ENCODE measurements at regions not wholly inside any gene's neighbourhood (a gene's known extent, or its start where the extent isn't known, plus 50 kb on each side); places are given as distances from the start of the nearest gene placed in this dataset.

GRCh38 chr3:168653255-168653654, 557.5 kb upstream of the GOLIM4 start:
- no peak for TF ChIP-seq CTCF (IDR thresholded peaks at IDR 0.05; ENCODE audit: control insufficient read depth, insufficient read depth, low read depth, low read length, missing control alignments)
- DNase-seq (ENCODE audit: low read depth) = no peak
- H3K4me3 ChIP-seq (ENCODE audit: control insufficient read depth, low read depth, low read length) = no peak overlapping the region

- no peak overlapping the region for H3K4me3 ChIP-seq (ENCODE audit: control insufficient read depth, low read depth, low read length)
- no peak for TF ChIP-seq CTCF (IDR thresholded peaks at IDR 0.05; ENCODE audit: control insufficient read depth, insufficient read depth, low read depth, low read length, missing control alignments)
- DNase-seq (ENCODE audit: low read depth) = no peak
Observed at GRCh38 chr3:168648321-168648720, 552.6 kb upstream of the GOLIM4 start.

GRCh38 chr3:168647582-168647981, 551.9 kb upstream of the GOLIM4 start:
- no peak for TF ChIP-seq CTCF (IDR thresholded peaks at IDR 0.05; ENCODE audit: control insufficient read depth, insufficient read depth, low read depth, low read length, missing control alignments)
- H3K4me3 ChIP-seq (ENCODE audit: control insufficient read depth, low read depth, low read length) = no peak overlapping the region
- DNase-seq (ENCODE audit: low read depth) = no peak

GRCh38 chr3:168645180-168645579, 549.5 kb upstream of the GOLIM4 start:
- H3K4me3 ChIP-seq (ENCODE audit: control insufficient read depth, low read depth, low read length) = no peak overlapping the region
- DNase-seq (ENCODE audit: low read depth) = no peak
- no peak for TF ChIP-seq CTCF (IDR thresholded peaks at IDR 0.05; ENCODE audit: control insufficient read depth, insufficient read depth, low read depth, low read length, missing control alignments)

GRCh38 chr3:168628549-168628948, 532.8 kb upstream of the GOLIM4 start:
- no peak overlapping the region for H3K4me3 ChIP-seq (ENCODE audit: control insufficient read depth, low read depth, low read length)
- no peak for TF ChIP-seq CTCF (IDR thresholded peaks at IDR 0.05; ENCODE audit: control insufficient read depth, insufficient read depth, low read depth, low read length, missing control alignments)
- no peak for DNase-seq (ENCODE audit: low read depth)

- no peak for DNase-seq (ENCODE audit: low read depth)
- no peak for TF ChIP-seq CTCF (IDR thresholded peaks at IDR 0.05; ENCODE audit: control insufficient read depth, insufficient read depth, low read depth, low read length, missing control alignments)
- no peak overlapping the region for H3K4me3 ChIP-seq (ENCODE audit: control insufficient read depth, low read depth, low read length)
Observed at GRCh38 chr3:168625477-168625876, 529.8 kb upstream of the GOLIM4 start.

- TF ChIP-seq CTCF (IDR thresholded peaks at IDR 0.05; ENCODE audit: control insufficient read depth, insufficient read depth, low read depth, low read length, missing control alignments) = no peak
- no peak for DNase-seq (ENCODE audit: low read depth)
Observed at GRCh38 chr3:168624892-168625448, 529.2 kb upstream of the GOLIM4 start.

More at GRCh38 chr3:168624892-168625448, 529.2 kb upstream of the GOLIM4 start:
- no peak overlapping the region for H3K4me3 ChIP-seq (ENCODE audit: control insufficient read depth, low read depth, low read length)
